HepG2 (cell line): ENCODE measurements at regions not wholly inside any gene's neighbourhood (a gene's known extent, or its start where the extent isn't known, plus 50 kb on each side); places are given as distances from the start of the nearest gene placed in this dataset.

Experiments
- ARNT ChIP-seq: fragments of 450-650 bp; IDR thresholded peaks from 2 replicates; pipeline ENCODE4 v1.6.1; 2017
- ATF4 ChIP-seq, 2 experiments: fragments of 450-650 bp in 1 of 2; sonication (generic) in 1 of 2; formaldehyde crosslinking; IDR thresholded peaks; 2 replicates each; pipeline versions ENCODE4 v1.5.0 to v1.8.0; 2020 to 2022; ENCODE audit warnings: mild to moderate bottlenecking in 1 of 2, missing genetic modification reagents in 1 of 2
- CCDC6 ChIP-seq: sonication (generic); formaldehyde crosslinking; IDR thresholded peaks from 2 replicates; pipeline ENCODE4 v1.8.1; 2022; ENCODE audit warnings: mild to moderate bottlenecking, missing genetic modification reagents, moderate library complexity
- DZIP1 ChIP-seq: sonication (generic); formaldehyde crosslinking; IDR thresholded peaks from 2 replicates; pipeline ENCODE4 v1.5.0; 2020; ENCODE audit warnings: mild to moderate bottlenecking, missing genetic modification reagents
- ETS1 ChIP-seq: sonication (generic); formaldehyde crosslinking; IDR thresholded peaks from 2 replicates; pipeline ENCODE4 v1.4.0; 2020; ENCODE audit warnings: missing genetic modification reagents
- HDAC6 ChIP-seq: fragments of 200-600 bp; sonication (generic); IDR thresholded peaks from 2 replicates; pipeline ENCODE4 v1.7.0; 2017; ENCODE audit warnings: mild to moderate bottlenecking, antibody characterized with exemption, low read length, low read depth
- HES4 ChIP-seq: sonication (generic); formaldehyde crosslinking; IDR thresholded peaks from 2 replicates; pipeline ENCODE4 v1.9.0; 2021; ENCODE audit warnings: mild to moderate bottlenecking, missing genetic modification reagents, borderline replicate concordance
- HOXD1 ChIP-seq: sonication (generic); formaldehyde crosslinking; IDR thresholded peaks from 2 replicates; pipeline ENCODE4 v1.5.0; 2020; ENCODE audit warnings: missing genetic modification reagents
- IRF2 ChIP-seq: IDR thresholded peaks from 2 replicates; pipeline ENCODE4 v1.6.1; 2018; ENCODE audit warnings: missing genetic modification reagents, missing compliant biosample characterization
- KLF11 ChIP-seq: IDR thresholded peaks from 2 replicates; pipeline ENCODE4 v1.6.1; 2016; ENCODE audit warnings: missing compliant biosample characterization
- MATR3 ChIP-seq: sonication (generic); formaldehyde crosslinking; IDR thresholded peaks from 2 replicates; pipeline ENCODE4 v1.4.0; 2020; ENCODE audit warnings: missing genetic modification reagents
- MYC ChIP-seq: sonication (generic); formaldehyde crosslinking; IDR thresholded peaks from 2 replicates; pipeline ENCODE4 v1.9.0; 2021; ENCODE audit warnings: missing genetic modification reagents, borderline replicate concordance
- NR2F6 ChIP-seq, 2 experiments: IDR thresholded peaks; 2 replicates each; pipeline ENCODE4 v1.6.1; 2016; ENCODE audit warnings: antibody characterized with exemption in 1 of 2, mild to moderate bottlenecking in 1 of 2
- PHF20 ChIP-seq: sonication (generic); formaldehyde crosslinking; IDR thresholded peaks from 2 replicates; pipeline ENCODE4 v1.5.0; 2020; ENCODE audit warnings: mild to moderate bottlenecking, missing genetic modification reagents
- POLR2G ChIP-seq: fragments of 200-400 bp; formaldehyde crosslinking; IDR thresholded peaks from 2 replicates; pipeline ENCODE4 v1.6.1; 2018; ENCODE audit warnings: mild to moderate bottlenecking, low read depth, low read length, moderate library complexity
- ZBTB34 ChIP-seq: sonication (generic); formaldehyde crosslinking; IDR thresholded peaks from 2 replicates; pipeline ENCODE4 v1.8.0; 2022; ENCODE audit warnings: mild to moderate bottlenecking, missing genetic modification reagents
- ZFP90 ChIP-seq: sonication (generic); formaldehyde crosslinking; IDR thresholded peaks from 2 replicates; pipeline ENCODE4 v1.8.0; 2022; ENCODE audit warnings: missing genetic modification reagents, mild to moderate bottlenecking, inconsistent platforms, borderline replicate concordance
- ZNF260 ChIP-seq: sonication (generic); formaldehyde crosslinking; IDR thresholded peaks from 2 replicates; pipeline ENCODE4 v1.4.0; 2020; ENCODE audit warnings: missing genetic modification reagents, low read depth, mild to moderate bottlenecking, borderline replicate concordance
- ZNF572 ChIP-seq: sonication (generic); formaldehyde crosslinking; IDR thresholded peaks from 2 replicates; pipeline ENCODE4 v1.5.1; 2020; ENCODE audit warnings: mild to moderate bottlenecking, missing genetic modification reagents
- ZNF619 ChIP-seq: sonication (generic); formaldehyde crosslinking; IDR thresholded peaks from 2 replicates; pipeline ENCODE4 v1.4.0; 2020; ENCODE audit warnings: mild to moderate bottlenecking, missing genetic modification reagents
- ZNF652 ChIP-seq: IDR thresholded peaks from 2 replicates; pipeline ENCODE4 v1.6.1; 2016; ENCODE audit warnings: low read depth, borderline replicate concordance
- ZXDC ChIP-seq: sonication (generic); formaldehyde crosslinking; IDR thresholded peaks from 2 replicates; pipeline ENCODE4 v1.5.0; 2020; ENCODE audit warnings: mild to moderate bottlenecking, missing genetic modification reagents

- TF ChIP-seq DZIP1 (CRISPR knock-in tag) (no peak), HOXD1 (CRISPR knock-in tag) (no peak), ZNF260 (CRISPR knock-in tag) (no peak), ZFP90 (CRISPR knock-in tag) (no peak), CCDC6 (CRISPR knock-in tag) (no peak), ZNF572 (CRISPR knock-in tag) (no peak), ETS1 (CRISPR knock-in tag) (no peak), ZNF652 (CRISPR knock-in tag) (no peak), KLF11 (CRISPR knock-in tag) (no peak), IRF2 (CRISPR knock-in tag) (peak; percentile 54; the same call in 1 of the 2 replicates), ARNT (no peak), ATF4 (CRISPR knock-in tag; IDR thresholded peaks at IDR 0.05) (no peak), HDAC6 (no peak), ZXDC (peak; percentile 59; the same call in 1 of the 2 replicates), ZNF619 (CRISPR knock-in tag) (no peak), PHF20 (no peak), NR2F6 (IDR thresholded peaks at IDR 0.05) (no peak), NR2F6 (CRISPR knock-in tag; IDR thresholded peaks at IDR 0.05) (0 out of 2 replicates have a peak, but pooled peaks have one; percentile 50), HES4 (CRISPR knock-in tag) (no peak), POLR2G (no peak), MATR3 (no peak), MYC (CRISPR knock-in tag) (peak; percentile 54; the same call in 1 of the 2 replicates), ZBTB34 (CRISPR knock-in tag) (0 out of 2 replicates have a peak, but pooled peaks have one; percentile 34)
These were observed 84.6 kb downstream of the PDGFA start (continued) for GRCh38 chr7:434891-435629.
